ENCODE measurements at regions not wholly inside any gene's neighbourhood (a gene's known extent, or its start where the extent isn't known, plus 50 kb on each side); places are given as distances from the start of the nearest gene placed in this dataset.
"Not testable (repeated sequence)": the region's sequence is repeated elsewhere in the genome, so short reads cannot be mapped to it uniquely, and the experiment has no call there.

DNA sequence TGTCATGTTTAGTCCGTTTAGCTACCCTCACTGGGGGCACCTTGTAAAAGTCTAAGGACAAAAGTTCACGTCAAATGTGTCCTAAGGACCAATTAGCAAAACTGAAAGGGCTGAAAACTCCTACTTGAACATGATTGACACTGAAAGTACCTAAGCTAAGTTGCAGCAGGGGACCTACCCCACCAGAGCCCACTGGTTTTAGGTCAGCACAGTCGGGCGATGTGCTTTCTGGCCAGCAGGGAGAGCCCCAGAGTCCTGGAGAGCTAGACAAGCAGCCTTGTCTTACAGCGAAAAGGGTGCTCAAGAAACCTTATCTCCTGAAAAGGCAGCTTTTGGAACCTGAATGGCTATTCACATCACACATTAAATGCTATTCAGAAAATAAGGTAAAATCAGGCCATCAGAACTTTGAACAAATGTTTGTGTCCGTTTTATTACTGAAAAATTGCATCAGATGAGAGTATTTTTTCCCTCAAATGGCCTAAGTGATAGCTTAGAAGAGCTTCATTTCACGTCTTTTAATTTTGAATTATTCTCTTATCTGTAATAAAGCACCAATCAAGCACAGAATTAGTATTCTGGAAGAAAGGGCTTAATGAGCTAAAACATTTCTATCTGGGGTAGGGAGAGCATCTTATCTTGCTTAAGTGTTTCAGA is 52.2 kb upstream of the MKI67 start:
- peak; percentile 47 for DNase-seq

- peak; percentile 32 for DNase-seq
Measured at GRCh38 chr10:128180843-128181242, 54.6 kb upstream of the MKI67 start.

DNA sequence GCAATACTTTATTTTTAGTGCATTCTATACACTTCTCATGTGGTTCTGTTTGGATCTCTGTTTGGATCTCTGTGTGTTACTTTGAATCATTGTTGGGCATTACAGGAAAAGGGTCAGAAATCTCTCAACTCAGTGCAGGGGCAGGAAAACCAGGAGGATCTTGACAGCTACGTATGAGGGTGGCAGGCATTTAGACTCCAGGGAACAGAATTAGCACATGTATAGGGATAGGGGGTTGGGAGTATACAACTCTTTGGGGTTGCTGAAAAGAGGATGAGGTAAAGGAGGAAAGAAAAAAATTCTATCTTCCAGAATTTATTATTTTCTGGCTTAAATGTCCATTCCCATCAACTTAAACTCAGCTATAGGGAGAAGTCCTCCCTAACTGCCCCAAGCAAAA is 59.4 kb upstream of the MKI67 start:
- no peak for DNase-seq

DNA sequence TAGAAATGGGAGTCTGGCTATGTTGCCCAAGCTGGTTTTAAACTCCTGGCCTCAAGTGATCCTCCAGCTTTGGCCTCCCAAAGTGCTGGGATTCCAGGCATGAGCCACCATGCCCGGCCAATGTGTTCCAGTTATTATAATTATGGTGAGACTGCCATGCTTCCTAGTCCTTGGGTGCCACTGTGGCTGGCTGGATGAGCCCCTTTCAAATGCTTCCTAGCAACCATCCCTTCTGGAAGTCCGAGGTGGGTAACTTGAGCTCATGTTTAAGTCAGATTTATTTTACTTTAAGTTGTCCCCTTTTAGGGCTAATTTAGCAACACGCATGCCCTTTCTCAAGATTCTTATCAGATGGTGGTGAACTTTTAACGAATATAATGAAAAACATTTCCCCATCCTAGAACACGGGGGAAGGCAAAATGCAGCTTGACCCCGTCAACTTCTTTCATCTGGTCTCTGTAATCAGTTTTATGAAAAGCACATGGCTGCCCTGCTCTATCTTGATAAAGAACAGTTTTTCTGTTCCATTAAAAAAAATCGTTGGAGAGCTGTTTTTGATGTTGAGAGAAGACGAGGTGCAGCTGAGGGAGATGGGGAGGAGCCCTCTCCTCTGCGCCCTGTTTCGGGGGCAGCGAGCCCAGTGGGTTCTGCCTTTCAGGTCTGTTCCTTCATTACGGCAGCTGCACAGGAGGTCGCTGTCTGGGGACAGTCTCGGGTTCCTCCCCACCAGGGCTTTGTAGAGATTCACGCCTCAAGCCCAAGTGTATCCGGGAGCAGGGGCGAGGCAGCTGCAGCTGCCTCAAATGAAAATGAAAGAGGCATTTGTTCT is 61.0 kb upstream of the MKI67 start:
- peak; percentile 24 for DNase-seq

DNA sequence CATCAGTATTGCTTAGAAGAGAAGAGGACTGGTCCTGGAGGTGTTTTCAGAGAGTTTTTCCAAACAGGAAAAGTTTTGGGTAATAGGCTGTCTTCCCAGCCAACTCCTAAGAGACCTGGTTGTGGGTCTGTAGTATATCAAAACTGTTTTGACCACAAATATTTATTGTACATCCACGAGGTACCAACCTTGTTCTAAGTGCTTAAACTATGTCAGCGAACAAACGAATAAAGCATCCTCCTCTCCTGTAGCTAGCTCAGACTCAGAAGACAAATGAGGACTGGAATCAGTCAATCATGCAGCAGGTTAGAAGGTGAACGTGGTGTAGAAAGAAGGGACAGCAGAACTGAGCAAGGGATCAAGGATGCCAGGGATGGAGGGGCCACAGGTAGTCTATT is 61.6 kb upstream of the MKI67 start:
- DNase-seq, result no peak

DNA sequence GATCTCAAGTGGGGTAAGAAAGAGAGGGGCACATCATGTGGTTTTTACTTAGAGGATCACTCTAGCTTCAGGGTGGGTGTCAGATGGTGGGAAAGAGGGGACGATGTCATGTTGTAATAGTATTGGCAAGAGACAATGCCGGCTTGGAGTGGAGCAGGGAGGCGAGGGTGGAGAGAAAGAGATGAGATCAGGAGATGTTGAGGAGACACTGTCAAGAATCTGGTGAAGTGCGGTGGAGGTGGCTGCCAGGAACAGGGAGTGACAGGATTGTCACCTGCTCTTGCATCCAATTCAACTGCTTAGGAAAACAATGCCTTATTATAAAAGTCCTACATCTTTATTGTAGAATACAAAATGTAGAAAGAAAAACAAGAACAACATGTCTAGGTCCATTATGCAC is 63.0 kb upstream of the MKI67 start:
- no peak for DNase-seq

DNA sequence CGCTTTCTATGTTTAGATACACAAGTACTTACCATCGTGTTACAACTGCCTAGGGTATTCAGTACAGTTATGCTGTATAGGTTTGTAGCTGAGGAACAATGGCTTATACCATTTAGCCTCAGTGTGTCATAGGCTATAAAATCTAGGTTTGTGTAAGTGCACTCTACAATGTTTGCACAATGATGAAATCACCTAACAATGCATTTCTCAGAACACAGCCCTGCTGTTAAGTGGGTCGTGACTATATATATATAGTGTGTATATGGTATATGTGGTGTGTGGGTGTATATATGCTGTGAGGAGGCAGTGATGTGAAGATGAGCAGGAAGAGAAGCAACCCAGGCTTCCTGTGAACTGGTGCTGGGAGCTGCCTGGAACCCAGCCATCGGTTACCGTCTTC is 65.6 kb upstream of the MKI67 start:
- no peak for DNase-seq

- not testable (repeated sequence) for DNase-seq
Measured at GRCh38 chr10:128201826-128202225, 75.6 kb upstream of the MKI67 start.

DNA sequence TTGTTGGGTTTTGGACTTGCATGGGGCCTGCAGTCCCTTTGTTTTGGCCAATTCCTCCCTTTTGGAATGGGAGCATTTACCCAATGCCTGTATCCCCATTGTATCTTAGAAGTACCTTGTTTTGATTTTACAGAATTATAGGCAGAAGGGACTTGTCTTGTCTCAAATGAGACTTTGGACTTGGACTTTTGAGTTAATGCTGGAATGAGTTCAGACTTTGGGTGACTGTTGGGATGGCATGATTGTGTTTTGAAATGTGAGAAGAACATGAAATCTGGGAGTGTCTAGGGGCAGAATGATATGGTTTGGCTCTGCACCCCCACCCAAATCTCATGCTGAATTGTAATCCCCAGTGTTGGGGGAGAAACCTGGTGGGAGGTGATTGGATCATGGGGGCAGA is 76.8 kb upstream of the MKI67 start:
- DNase-seq, result no peak

DNA sequence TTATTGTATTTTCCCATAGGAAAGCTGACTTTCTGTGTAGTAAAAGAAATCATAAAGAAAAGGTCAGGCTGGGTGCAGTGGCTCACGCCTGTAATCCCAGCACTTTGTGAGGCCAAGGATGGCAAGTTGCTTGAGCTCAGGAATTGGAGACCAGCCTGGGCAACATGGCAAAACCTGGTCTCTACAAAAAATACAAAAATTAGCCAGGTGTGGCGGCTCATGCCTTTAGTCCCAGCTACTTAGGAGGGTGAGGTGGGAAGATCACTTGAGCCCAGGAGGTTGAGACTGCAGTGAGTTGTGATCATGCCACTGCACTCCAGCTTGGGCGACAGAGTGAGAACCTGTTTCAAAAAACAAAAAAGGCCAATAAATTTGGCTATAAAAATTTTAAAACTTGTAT is 79.4 kb upstream of the MKI67 start:
- DNase-seq, result not testable (repeated sequence)

GRCh38 chr10:128206676-128207075 is 80.5 kb upstream of the MKI67 start:
- no peak for DNase-seq

DNA sequence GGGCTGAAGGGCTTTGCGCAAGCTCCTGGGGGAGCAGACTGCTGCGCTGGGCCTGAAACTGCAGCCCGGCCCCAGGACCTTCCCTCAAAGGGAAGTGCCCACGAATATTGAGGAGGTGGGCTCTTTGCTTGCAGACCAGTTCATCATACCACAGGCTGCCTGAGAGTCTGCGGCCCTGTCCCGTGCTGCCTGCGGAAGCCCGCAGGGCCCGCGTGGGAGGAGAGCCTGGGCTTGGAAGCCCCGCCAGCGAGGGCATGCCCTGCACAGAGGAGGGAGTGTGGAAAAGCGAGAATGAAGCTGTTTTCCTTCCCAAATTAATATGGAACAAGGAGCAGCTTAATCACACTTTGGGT is 83.6 kb upstream of the MKI67 start:
- no peak for DNase-seq

GRCh38 chr10:128210215-128211063 is 84.2 kb upstream of the MKI67 start:
- peak; percentile 79 for DNase-seq

DNA sequence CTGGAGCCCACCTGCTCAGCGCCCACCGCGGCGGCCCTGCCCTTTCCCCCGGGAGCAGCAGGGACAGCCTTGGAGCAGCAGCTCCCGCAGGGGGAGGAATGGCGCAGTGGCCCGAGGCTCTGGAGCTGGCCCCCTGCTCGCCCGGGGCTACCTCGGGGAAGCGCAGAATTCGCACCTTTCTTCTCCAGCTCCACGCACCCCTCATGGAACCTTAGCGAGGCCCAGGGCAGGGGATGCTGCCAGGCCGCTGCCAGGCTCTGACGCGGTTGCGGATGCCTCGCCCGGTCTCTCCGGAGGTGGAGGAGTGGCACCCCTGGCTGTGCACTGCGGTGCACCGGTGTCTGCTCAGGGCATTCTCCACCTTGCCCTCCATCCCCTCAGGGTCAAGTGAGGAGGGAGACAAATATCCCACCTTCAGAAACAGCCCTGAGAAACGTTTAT is 84.9 kb upstream of the MKI67 start:
- no peak for DNase-seq

- DNase-seq, result peak; percentile 86
Measured at GRCh38 chr10:128211953-128212727, 85.9 kb upstream of the MKI67 start.

GRCh38 chr10:128213156-128213555 is 86.9 kb upstream of the MKI67 start:
- DNase-seq, result no peak

DNA sequence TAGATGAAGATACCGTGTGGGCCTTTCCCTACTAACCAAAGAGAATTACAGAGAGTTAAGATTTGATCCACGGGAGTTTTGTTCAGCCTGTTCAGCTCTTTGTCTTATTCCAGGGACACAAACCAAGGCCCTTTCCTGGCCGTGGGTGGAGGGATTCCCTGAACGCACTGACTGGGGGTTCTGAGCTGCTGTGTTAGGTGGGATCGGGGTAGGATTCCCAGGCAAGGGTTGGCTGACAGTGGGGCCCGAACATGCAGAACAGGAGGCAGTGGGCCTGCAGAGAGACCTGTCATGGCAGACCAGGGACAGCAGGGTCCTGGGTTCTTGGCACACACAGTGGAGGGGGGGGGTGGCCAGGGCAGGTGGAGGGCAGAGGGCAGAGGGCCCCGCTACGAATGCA is 89.5 kb upstream of the MKI67 start:
- DNase-seq, result no peak

- no peak for DNase-seq
Measured at GRCh38 chr10:128217136-128217535, 90.9 kb upstream of the MKI67 start.

GRCh38 chr10:128218161-128218560 is 91.9 kb upstream of the MKI67 start:
- no peak for DNase-seq

DNA sequence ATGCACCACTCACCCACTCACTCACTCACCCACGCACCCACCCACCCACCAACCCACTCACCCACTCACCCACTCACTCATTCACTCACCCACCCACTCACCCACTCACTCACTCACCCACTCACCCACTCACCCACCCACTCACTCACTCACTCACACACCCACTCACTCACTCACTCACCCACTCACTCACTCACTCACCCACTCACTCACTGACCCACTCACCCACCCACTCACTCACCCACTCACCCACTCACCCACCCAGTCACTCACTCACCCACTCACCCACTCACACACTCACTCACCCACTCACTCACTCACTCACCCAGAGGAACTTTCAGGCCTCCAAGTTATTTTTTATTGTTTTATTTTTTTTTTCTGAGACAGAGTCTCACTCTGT is 93.1 kb upstream of the MKI67 start:
- DNase-seq, result no peak

DNA sequence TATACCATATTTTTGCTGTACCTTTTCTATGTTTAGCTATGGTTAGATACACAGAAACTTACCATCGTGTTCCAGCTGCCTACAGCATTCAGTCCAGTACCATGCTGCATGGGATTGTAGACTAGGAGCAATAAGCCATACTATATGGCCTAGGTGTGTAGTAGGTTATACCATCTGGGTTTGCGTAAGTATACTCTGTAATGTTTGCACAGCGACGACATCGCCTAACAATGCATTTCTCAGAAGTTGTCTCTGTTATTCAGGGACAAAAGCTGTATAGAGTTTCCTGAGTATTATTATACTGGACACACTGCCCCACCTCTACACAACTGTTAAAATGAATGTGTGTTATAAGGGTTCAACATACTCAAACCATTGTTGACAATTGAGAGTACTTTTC is 93.8 kb upstream of the MKI67 start:
- DNase-seq, result no peak

- no peak for DNase-seq
Measured at GRCh38 chr10:128221117-128221516, 94.9 kb upstream of the MKI67 start.

DNA sequence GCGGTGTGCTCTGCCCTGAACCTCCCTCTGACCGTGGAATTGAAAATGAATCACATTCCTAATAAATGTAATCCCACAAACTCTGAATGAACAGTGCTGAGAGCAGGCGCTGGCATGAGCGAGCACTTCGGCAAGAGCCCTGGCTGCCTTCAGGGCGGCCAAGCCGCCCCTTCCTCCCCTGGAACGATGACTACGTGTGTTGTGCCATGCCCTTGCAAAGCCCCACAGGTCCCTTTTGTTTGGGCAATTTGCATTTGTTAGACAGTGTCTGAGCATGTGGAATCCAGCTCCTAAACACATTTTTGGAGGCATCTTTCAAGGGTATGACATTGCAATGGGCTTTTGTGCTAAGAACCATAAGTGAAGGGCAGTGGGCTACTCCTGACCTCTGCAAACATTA is 95.6 kb upstream of the MKI67 start:
- no peak for DNase-seq

Measured in CD4-positive, alpha-beta T cell treated with Interleukin-15 for 1 hour (primary cell).